SJSA1 (cell line): ENCODE measurements at regions not wholly inside any gene's neighbourhood (a gene's known extent, or its start where the extent isn't known, plus 50 kb on each side); places are given as distances from the start of the nearest gene placed in this dataset.
"Not testable (repeated sequence)": the region's sequence is repeated elsewhere in the genome, so short reads cannot be mapped to it uniquely, and the experiment has no call there.

Experiments used
- DNase-seq, 2 experiments: peaks; one replicate each; pipeline ENCODE4 v3.0.0-alpha.2; 2015 to 2020; ENCODE audit warnings: low spot score in 2 of 2, low read depth in 1 of 2
- H3K27ac ChIP-seq: fragments of 250-450 bp; sonication (Bioruptor Pico); 2 replicates; pipeline ENCODE4 v1.5.1; 2020; ENCODE audit warnings: mild to moderate bottlenecking, moderate library complexity
- H3K27me3 ChIP-seq: fragments of 250-450 bp; sonication (Bioruptor Pico); replicated peaks from 2 replicates; pipeline ENCODE4 v1.5.1; 2020; ENCODE audit warnings: mild to moderate bottlenecking, moderate library complexity
- H3K36me3 ChIP-seq: fragments of 250-450 bp; sonication (Bioruptor Pico); 2 replicates; pipeline ENCODE4 v1.5.1; 2020; ENCODE audit warnings: mild to moderate bottlenecking
- H3K4me1 ChIP-seq: fragments of 250-450 bp; sonication (Bioruptor Pico); replicated peaks from 2 replicates; pipeline ENCODE4 v1.6.1; 2021; ENCODE audit warnings: mild to moderate bottlenecking
- H3K4me3 ChIP-seq: fragments of 250-450 bp; sonication (Bioruptor Pico); 2 replicates; pipeline ENCODE4 v1.5.1; 2020; ENCODE audit warnings: mild to moderate bottlenecking
- H3K9me3 ChIP-seq: fragments of 250-450 bp; sonication (Bioruptor Pico); replicated peaks from 2 replicates; pipeline ENCODE4 v1.5.1; 2020; ENCODE audit warnings: mild to moderate bottlenecking

- no peaks in the 10 kb centered on the region for H3K4me1 ChIP-seq
- no peak for DNase-seq
- H3K27me3 ChIP-seq, result no peaks in the 10 kb centered on the region
- H3K36me3 ChIP-seq, result no peaks in the 10 kb centered on the region
- H3K27ac ChIP-seq, result no peak overlapping the region
- H3K9me3 ChIP-seq, result no peaks in the 10 kb centered on the region
- no peak overlapping the region for H3K4me3 ChIP-seq
Measured at GRCh38 chr3:4241595-4242170, 61.5 kb upstream of the SETMAR start.

GRCh38 chr3:4245671-4246070 lies 57.5 kb upstream of the SETMAR start:
- Histone ChIP-seq H3K4me1 (no peaks in the 10 kb centered on the region), H3K36me3 (no peaks in the 10 kb centered on the region), H3K9me3 (no peaks in the 10 kb centered on the region), H3K4me3 (no peak overlapping the region), H3K27me3 (no peaks in the 10 kb centered on the region), H3K27ac (no peak overlapping the region)
- DNase-seq, result no peak

GRCh38 chr3:4247391-4247790 lies 55.8 kb upstream of the SETMAR start:
- Histone ChIP-seq H3K4me1 (no peaks in the 10 kb centered on the region), H3K27ac (no peak overlapping the region), H3K36me3 (no peaks in the 10 kb centered on the region), H3K4me3 (no peak overlapping the region), H3K9me3 (no peaks in the 10 kb centered on the region), H3K27me3 (no peaks in the 10 kb centered on the region)
- no peak for DNase-seq

GRCh38 chr3:4250064-4250463 lies 53.1 kb upstream of the SETMAR start:
- Histone ChIP-seq H3K4me3 (no peak overlapping the region), H3K27ac (no peak overlapping the region), H3K4me1 (no peaks in the 10 kb centered on the region), H3K36me3 (no peaks in the 10 kb centered on the region), H3K27me3 (no peaks in the 10 kb centered on the region), H3K9me3 (no peaks in the 10 kb centered on the region)
- no peak for DNase-seq

- no peaks in the 10 kb centered on the region for H3K4me1 ChIP-seq
- H3K27ac ChIP-seq, result no peak overlapping the region
- no peaks in the 10 kb centered on the region for H3K27me3 ChIP-seq
- no peak overlapping the region for H3K4me3 ChIP-seq
- DNase-seq, result no peak
- no peaks in the 10 kb centered on the region for H3K36me3 ChIP-seq
- no peaks in the 10 kb centered on the region for H3K9me3 ChIP-seq
Measured at GRCh38 chr3:4251412-4251811, 51.8 kb upstream of the SETMAR start.

- H3K9me3 ChIP-seq, H3K4me1 ChIP-seq, H3K4me3 ChIP-seq, H3K27me3 ChIP-seq, H3K36me3 ChIP-seq, H3K27ac ChIP-seq, DNase-seq: not testable (repeated sequence)
Measured at GRCh38 chr3:4253072-4253832, 49.9 kb upstream of the SETMAR start.
